ENCODE measurements at regions not wholly inside any gene's neighbourhood (a gene's known extent, or its start where the extent isn't known, plus 50 kb on each side); places are given as distances from the start of the nearest gene placed in this dataset.

DNA sequence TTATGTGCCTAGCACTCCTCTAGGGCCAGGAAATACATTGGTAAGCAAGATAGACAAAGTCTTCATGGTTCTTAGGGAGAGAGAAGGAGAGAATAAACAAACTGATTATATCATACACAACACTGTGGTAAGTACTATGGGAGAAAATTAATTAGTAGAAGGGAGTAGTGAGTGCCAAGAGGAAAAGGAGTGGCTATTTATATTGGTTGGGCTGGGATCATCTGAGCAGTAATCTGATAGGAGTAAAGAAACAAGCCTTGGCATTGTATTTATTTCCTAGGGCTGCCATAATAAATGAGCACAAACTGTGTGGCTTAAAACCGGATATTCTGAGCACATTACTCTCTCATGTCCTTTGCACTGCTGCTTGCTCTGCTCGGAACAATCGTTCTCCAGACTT, 158.1 kb upstream of the PHF14 start:
- WGBS, 2 experiments (ENCODE audit: extremely low coverage in 2 of 2, insufficient read length in 1 of 2): no CpG with 5 or more reads among the region's 3 CpGs
- no peak overlapping the region for H3K14ac ChIP-seq (replicated peaks; ENCODE audit: low read depth, low read length)
- H3K9ac ChIP-seq (ENCODE audit: low read depth, low read length): no peak overlapping the region
- ATAC-seq (ENCODE audit: low read depth) (no peak), DNase-seq (no peak)
- H4K20me1 ChIP-seq (ENCODE audit: insufficient read depth, low read length): no peaks in the 10 kb centered on the region
- no peak for TF ChIP-seq NFE2L2 (IDR thresholded peaks at IDR 0.05; ENCODE audit: low read depth, low read length)
- TF ChIP-seq, protein P1, sequence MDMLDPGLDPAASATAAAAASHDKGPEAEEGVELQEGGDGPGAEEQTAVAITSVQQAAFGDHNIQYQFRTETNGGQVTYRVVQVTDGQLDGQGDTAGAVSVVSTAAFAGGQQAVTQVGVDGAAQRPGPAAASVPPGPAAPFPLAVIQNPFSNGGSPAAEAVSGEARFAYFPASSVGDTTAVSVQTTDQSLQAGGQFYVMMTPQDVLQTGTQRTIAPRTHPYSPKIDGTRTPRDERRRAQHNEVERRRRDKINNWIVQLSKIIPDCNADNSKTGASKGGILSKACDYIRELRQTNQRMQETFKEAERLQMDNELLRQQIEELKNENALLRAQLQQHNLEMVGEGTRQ (IDR thresholded peaks at IDR 0.05; ENCODE audit: low read depth, low read length): no peak
- TF ChIP-seq FOS (IDR thresholded peaks at IDR 0.05; ENCODE audit: low read depth, low read length): no peak
- no peak for TF ChIP-seq CHD1 (IDR thresholded peaks at IDR 0.05; ENCODE audit: low read depth, low read length)
- TF ChIP-seq RCOR1 (IDR thresholded peaks at IDR 0.05; ENCODE audit: insufficient replicate concordance, low read length): no peak
- TF ChIP-seq RAD21 (IDR thresholded peaks at IDR 0.05; ENCODE audit: low read length): no peak
- TF ChIP-seq MAZ (IDR thresholded peaks at IDR 0.05; ENCODE audit: borderline replicate concordance, low read depth, low read length): no peak
- no peak for TF ChIP-seq POLR2A (IDR thresholded peaks at IDR 0.05; ENCODE audit: low read depth, low read length)
- TF ChIP-seq RFX5 (IDR thresholded peaks at IDR 0.05; ENCODE audit: low read depth, low read length): no peak
- TF ChIP-seq CEBPB (IDR thresholded peaks at IDR 0.05; ENCODE audit: low read depth, low read length): no peak
- intact Hi-C loops (cut with micrococcal nuclease) (no loop called here), dilution Hi-C loops (cut with HindIII; ENCODE audit: low sequenced_read_pairs, unreplicated experiment) (no loop called here), in situ Hi-C loops (cut with MboI; ENCODE audit: low sequenced_read_pairs) (no loop called here)
- no peak overlapping the region for H3K56ac ChIP-seq (ENCODE audit: extremely low read depth, insufficient read depth, low read length)
- no peak overlapping the region for H2BK20ac ChIP-seq (ENCODE audit: low read depth, low read length)
- H3K27me3 ChIP-seq (ENCODE audit: control insufficient read depth, insufficient read depth, low read length): no peaks in the 10 kb centered on the region
- no peaks in the 10 kb centered on the region for H3K79me1 ChIP-seq (ENCODE audit: low read depth in 1 of 2, low read length in 2 of 2)
- H3K27ac ChIP-seq (ENCODE audit: insufficient read depth, low read length): no peak overlapping the region
- no peak overlapping the region for H2AK9ac ChIP-seq (replicated peaks; ENCODE audit: low read depth, low read length, poor library complexity)
- H3K18ac ChIP-seq (ENCODE audit: low read depth, low read length): no peak overlapping the region
- H3K4me3 ChIP-seq (ENCODE audit: insufficient read depth, low read depth, low read length): no peak overlapping the region
- no peak overlapping the region for H2BK5ac ChIP-seq (ENCODE audit: low read depth, low read length, poor library complexity, severe bottlenecking)
- H2AFZ ChIP-seq (replicated peaks; ENCODE audit: low read length, poor library complexity): no peak overlapping the region
- no peak overlapping the region for H3K4me2 ChIP-seq (ENCODE audit: low read depth, low read length)
- no peak overlapping the region for H2BK120ac ChIP-seq (ENCODE audit: low read depth, low read length)
- peaks cover 4% of the 10 kb centered on the region; the same call in 1 of the 2 replicates for H3K9me3 ChIP-seq (ENCODE audit: control insufficient read depth, insufficient read depth, low read length)
- no peak overlapping the region for H4K8ac ChIP-seq (ENCODE audit: low read depth in 2 of 2, low read length in 2 of 2)
- no TSS peak for BruUV-seq (replicated peaks)
- no peak overlapping the region for H4K91ac ChIP-seq (ENCODE audit: insufficient read depth, low read depth, low read length)
- no peak overlapping the region for H2AK5ac ChIP-seq (ENCODE audit: low read depth, low read length)
- H3K4ac ChIP-seq (ENCODE audit: low read depth, low read length): no peak overlapping the region
- ChIA-PET CTCF (no interaction called here), POLR2A (ENCODE audit: unreplicated experiment) (no interaction called here)
- no peaks in the 10 kb centered on the region for H3K9me1 ChIP-seq (ENCODE audit: insufficient read depth, low read length)
- no peak overlapping the region for H3K23ac ChIP-seq (ENCODE audit: low read depth, low read length)
- H4K5ac ChIP-seq (ENCODE audit: low read depth, low read length): no peak overlapping the region
- H2BK15ac ChIP-seq (ENCODE audit: low read depth, low read length): no peak overlapping the region
- H3K4me1 ChIP-seq (ENCODE audit: control insufficient read depth, insufficient read depth, low read length): no peaks in the 10 kb centered on the region
- H3K36me3 ChIP-seq (ENCODE audit: control insufficient read depth, insufficient read depth, low read length): no peaks in the 10 kb centered on the region

Measured in IMR-90 (cell line).